GM21717 (cell line): ENCODE measurements at regions not wholly inside any gene's neighbourhood (a gene's known extent, or its start where the extent isn't known, plus 50 kb on each side); places are given as distances from the start of the nearest gene placed in this dataset.
"Not testable (repeated sequence)": the region's sequence is repeated elsewhere in the genome, so short reads cannot be mapped to it uniquely, and the experiment has no call there.

ENCODE experiments used
- ATAC-seq: cut with Tn5 transposase; IDR thresholded peaks from one replicate; pipeline ENCODE4 v1.9.1; 2021; ENCODE audit warnings: mild to moderate bottlenecking, moderate library complexity; ENCODE audit not compliant: unreplicated experiment

- ATAC-seq: no peak
These were observed 194.3 kb upstream of the MBL2 start for GRCh38 chr10:52966904-52967303.

GRCh38 chr10:52965938-52966401 lies 193.4 kb upstream of the MBL2 start:
- ATAC-seq: peak; percentile 99

DNA sequence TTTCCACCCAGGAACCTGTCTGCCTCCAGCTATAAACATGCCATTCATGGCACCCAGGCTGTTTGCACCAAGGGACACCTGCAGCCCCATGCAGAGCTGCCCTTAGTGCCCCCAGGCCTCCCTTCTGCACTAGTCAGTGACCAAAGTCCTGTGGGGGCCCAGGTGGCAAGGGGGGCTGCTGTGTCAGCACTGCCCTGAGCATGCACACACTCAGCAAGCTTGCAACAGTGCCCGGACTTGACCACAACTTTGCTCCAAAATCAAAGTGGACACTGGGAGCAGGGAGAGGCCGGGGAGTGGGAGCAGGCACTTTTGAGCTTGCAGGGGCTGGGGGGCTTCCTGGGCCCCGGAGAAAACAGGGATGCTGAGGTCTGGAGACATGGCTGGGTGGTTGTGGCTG lies 192.9 kb upstream of the MBL2 start:
- ATAC-seq: peak; percentile 14

DNA sequence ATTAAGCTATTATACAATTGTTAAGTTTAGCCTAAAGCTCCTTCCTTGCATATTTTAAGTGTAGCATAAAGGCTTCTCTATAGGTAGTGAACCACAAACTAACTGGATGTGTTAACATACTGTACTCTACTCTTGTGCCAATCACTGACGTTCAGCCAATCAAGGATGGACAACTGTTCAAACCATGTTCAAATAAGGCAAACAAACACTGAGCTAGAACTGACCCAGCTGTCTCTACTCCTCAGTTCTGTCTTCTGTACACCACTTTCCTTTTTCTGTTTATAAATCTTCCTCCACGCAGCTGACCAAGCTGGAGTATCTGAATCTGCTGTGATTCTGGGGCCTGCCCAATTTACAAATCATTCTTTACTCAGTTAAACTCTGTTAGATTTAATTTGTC lies 188.7 kb upstream of the MBL2 start:
- no peak for ATAC-seq

GRCh38 chr10:52959810-52960209 lies 187.2 kb upstream of the MBL2 start:
- no peak for ATAC-seq

GRCh38 chr10:52956861-52957260 lies 184.3 kb upstream of the MBL2 start:
- no peak for ATAC-seq

DNA sequence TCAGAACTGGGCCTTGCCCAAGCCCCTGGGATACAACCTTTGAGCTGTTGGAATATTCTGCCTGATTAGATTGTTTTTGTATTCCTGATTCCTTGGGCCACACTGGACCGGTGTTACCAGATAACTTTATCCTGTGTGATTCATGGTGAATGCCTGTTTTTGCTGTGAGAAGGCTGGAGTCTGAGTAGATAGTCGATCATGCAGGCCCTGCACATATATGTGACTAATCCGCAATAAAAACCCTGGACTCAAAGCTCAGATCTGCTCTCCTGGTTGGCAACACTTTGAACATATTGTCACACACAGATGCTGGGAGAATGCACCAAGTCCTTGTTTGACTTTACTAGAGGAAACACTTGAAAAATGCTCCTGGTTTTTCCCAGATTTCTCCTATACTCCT lies 183.9 kb upstream of the MBL2 start:
- no peak for ATAC-seq

DNA sequence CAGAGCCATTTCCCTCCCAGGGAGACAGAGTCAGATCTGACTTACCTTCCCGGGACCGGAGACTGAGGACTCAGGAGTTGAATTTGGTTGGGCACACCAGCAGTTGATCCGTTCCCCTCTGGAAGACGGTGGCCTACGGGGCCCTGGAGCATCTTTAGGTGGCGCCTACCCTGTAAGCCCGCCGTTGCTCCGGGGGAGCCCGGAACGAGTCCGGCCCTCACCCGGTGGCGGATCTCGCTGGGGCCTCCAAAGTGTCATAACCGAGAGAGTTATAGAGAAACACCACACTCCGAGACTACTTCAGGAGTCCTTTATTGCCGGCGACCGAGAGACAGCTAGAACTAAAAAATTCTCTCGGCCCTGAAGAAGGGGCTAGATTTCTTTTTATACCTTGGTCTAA lies 182.8 kb upstream of the MBL2 start:
- ATAC-seq: no peak

- no peak for ATAC-seq
These were observed 181.8 kb upstream of the MBL2 start for GRCh38 chr10:52954407-52954806.

DNA sequence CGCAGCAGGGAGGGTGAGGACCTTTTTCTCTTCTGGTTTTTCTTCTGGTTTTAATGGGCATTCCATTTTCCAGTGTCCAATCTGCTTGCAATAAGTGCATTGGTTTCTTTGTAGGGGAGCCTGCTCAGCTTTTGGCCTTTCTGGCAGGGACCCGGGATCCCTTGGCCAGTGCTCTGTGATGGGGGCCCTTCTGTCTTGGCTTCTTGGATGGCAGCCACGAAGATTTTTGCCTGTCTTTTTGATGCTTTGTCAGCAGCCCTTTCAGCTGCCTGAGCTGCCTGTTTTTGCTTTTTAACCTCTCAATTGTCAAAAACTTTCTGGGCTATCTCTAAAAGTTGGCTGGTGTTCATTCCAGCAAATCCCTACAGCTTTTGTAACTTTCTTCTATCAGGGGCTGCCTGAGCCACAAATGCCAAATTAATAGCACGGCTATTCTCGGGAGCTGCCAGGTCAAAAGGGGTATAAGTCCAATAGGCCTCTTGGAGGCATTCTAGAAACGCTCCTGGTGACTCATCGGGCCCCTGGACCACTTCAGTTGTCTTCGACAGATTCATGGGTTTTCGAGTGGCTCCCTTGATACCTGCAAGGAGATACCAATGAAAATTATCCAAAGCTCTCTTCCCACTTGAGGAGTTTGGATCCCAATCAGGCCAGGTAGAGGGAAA lies 179.9 kb upstream of the MBL2 start:
- no peak for ATAC-seq

DNA sequence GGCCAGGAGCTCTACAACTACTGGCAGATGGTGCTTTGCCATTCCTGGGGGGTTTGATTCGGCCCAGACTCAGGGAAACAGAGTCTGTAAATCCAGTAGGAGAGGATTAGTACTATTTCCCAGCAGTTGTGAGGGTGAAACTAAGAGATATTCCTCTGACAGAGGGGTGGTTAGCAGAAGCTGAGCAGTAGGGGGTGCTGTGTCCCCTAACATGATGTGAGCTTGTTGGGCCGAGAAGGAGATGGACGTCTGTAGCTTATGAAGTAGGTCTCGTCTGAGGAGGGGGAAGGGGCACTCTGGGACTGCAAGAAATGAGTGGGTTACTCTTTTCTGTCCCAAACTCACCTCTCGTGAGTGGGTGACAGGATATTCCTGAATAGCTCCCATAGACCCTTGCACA lies 179.2 kb upstream of the MBL2 start:
- ATAC-seq: peak; percentile 95

DNA sequence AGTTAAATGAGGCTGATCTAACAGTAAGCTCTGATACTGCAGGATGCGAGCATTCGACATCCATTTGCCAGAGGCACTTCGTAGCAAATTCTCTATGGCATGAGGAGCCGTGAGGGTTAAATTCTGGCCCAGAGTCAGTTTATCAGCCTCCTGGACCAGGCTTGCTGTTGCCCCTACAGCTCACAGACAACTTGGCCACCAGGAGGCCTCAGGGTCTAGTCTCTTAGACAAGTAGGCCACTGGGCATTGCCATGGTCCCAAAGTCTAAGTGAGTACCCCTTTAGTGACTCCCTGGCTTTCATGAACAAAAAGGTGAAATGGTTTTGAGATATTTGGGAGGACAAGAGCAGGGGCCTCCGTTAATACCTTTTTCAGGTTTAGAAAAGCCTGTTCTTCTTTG lies 178.0 kb upstream of the MBL2 start:
- ATAC-seq: no peak

GRCh38 chr10:52949899-52950298 lies 177.3 kb upstream of the MBL2 start:
- ATAC-seq: no peak

- no peak for ATAC-seq
These were observed 173.9 kb upstream of the MBL2 start for GRCh38 chr10:52946486-52946885.

DNA sequence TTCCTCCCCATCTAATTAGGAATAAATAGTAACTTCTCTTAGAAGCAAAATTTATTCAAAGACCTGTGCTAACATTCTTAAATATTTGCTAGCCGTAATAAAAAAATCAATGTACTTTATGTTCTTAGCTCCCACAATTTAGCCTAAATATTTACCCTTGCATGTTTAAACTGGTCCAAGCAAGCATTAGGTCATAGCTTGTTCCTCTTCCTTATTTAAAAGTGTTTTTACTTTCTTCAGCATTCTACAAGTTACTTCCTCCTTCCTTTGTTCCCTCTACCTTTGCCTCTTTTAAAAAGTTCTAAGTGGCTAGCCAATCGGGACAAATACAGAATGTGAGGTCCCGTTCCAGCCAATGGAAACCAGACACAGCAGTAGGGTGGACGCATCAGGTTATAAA lies 172.9 kb upstream of the MBL2 start:
- not testable (repeated sequence) for ATAC-seq

GRCh38 chr10:52940921-52941320 lies 168.3 kb upstream of the MBL2 start:
- ATAC-seq: no peak

DNA sequence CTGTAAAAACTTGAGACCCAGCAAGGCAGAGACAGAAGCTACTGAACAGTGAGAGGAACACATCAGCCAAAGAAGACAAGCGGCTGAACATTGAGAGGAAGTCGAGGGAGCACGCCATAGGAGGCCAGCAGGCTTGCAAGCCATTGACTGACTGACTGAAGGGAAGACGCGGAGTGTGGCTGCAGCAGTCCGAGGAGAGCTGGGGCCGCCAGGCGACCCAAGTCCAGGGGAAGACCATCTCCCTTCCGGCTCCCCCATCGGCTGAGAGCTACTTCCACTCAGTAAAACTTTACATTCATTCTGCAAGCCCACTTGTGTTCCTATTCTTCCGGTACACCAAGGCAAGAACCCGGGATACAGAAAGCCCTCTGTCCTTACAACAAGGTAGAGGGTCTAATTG lies 167.3 kb upstream of the MBL2 start:
- no peak for ATAC-seq

DNA sequence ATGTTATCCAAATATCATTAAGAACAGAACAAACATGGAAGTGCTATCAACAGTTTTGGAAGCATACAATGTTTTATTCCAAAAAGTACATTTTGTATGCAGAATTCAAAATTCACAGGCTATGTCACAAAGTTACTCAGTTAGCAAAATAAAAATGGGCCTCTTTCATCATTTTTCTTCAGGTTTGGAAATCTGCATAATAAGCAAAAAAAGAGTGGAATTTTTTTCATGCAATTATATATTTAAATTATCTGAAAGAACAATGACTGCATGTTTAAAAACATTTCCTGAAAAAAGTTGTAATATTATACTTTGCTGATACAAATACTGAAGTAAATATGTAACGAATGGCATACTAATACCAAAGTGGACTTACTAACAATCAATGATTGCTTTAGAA lies 161.2 kb upstream of the MBL2 start:
- no peak for ATAC-seq

GRCh38 chr10:52927678-52928077 lies 155.1 kb upstream of the MBL2 start:
- ATAC-seq: no peak

DNA sequence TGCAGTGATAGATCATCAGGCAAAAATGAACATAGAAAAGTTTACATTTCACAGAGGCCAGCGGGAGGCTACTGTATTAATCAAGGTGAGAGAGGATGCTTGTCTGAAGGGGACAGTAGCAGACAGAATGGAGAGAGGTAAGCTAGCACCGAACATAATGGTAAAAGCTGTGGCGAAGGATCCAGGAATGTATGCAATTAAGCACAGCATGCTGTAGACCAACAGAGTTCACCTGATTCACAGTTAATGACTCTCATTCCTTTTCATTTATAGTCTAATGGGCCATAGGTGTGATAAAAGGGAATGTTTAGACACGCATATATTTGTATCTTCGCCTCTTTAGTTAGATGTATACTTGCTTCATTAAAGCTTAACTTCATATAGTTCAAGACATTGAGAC lies 150.9 kb upstream of the MBL2 start:
- no peak for ATAC-seq

GRCh38 chr10:52918714-52919305 lies 146.2 kb upstream of the MBL2 start:
- ATAC-seq: no peak

DNA sequence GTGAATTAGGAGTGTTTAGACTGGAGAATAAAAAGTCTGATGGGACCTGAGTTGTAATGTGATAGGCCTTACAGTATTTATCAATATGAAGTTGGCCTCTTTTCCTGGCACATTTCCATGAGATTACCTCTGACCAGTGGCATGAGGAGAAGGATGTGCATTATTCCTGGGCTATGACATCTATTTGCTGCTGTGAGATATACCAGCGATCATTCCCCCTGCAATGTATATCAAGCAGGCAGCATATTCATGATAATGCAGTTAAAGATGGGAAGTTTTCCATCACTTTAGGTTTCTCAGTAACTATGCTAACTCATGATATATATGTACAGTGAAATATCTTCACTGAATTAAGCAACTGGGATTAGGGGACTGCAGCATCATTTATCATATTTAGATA lies 142.8 kb upstream of the MBL2 start:
- ATAC-seq: no peak

DNA sequence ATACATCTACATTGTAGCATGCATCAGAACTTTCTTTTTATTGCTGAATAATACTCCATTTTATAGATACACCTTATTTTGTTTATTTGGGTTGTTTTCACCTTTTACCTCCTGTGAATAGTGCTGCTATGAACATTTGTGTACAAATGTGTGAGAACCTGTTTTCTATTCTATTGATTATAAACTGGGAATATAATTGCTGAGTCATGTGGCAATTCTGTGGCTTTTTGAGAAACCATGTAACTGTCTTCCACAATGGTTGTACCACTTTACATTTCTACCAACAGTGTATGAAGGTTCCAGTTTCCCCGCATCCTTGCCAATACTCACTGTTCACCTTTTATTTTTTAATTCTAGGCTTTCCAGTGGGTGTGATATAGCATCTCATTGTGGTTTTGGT lies 138.6 kb upstream of the MBL2 start:
- ATAC-seq: no peak
